K562 (cell line): ENCODE measurements at regions not wholly inside any gene's neighbourhood (a gene's known extent, or its start where the extent isn't known, plus 50 kb on each side); places are given as distances from the start of the nearest gene placed in this dataset.

Source experiments
- DMBX1 ChIP-seq: fragments of 250-450 bp; sonication (Bioruptor Pico); IDR thresholded peaks from 2 replicates; pipeline ENCODE4 v1.8.0; 2022; ENCODE audit warnings: inconsistent platforms, mild to moderate bottlenecking, moderate library complexity, borderline replicate concordance
- TSC22D4 ChIP-seq: fragments of 450-650 bp; IDR thresholded peaks from 2 replicates; pipeline ENCODE4 v1.6.1; 2016; ENCODE audit warnings: missing genetic modification characterization, missing biosample characterization, control low read depth
- ZBTB40 ChIP-seq, 2 experiments: fragments of 450-650 bp in 1 of 2; sonication (generic) in 1 of 2; formaldehyde crosslinking in 1 of 2; IDR thresholded peaks; 2 replicates each; pipeline versions ENCODE4 v1.7.1 to v1.9.0; 2016 to 2022; ENCODE audit warnings: inconsistent platforms in 1 of 2, mild to moderate bottlenecking in 1 of 2, missing genetic modification reagents in 1 of 2

GRCh38 chr7:18228686-18229085 lies 201.0 kb upstream of the PRPS1L1 start (continued):
- TF ChIP-seq ZBTB40 (IDR thresholded peaks at IDR 0.05) (no peak), ZBTB40 (CRISPR knock-in tag; IDR thresholded peaks at IDR 0.05) (no peak), DMBX1 (CRISPR knock-in tag) (no peak), TSC22D4 (no peak)
